GM12874 (cell line): ENCODE measurements at regions not wholly inside any gene's neighbourhood (a gene's known extent, or its start where the extent isn't known, plus 50 kb on each side); places are given as distances from the start of the nearest gene placed in this dataset.

Source experiments
- TF ChIP-seq, protein P1 (sequence below): IDR thresholded peaks from 2 replicates; pipeline ENCODE4 v1.5.1; 2011; ENCODE audit warnings: low read depth, mild to moderate bottlenecking, control low read depth, low read length, moderate library complexity; ENCODE audit not compliant: insufficient read depth

DNA sequence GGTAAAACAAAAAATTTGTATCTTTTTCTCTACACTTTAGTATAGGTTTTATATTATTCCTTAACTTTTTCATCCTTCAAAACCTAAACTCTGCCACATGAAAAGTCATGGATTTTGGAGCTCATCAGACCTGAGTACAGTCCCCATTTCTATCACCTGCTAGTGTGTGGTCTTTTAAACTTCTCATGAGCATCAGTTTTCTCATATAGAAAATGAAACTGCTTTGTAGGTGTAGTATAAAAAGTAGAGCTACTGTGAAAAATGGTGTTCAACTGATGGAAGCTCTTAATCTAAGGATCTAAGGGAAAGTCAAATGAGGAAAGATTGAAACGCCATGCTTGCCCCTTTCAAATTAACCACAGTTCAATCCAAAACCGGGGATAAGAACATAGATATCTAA, 686.5 kb downstream of the MECOM start:
- TF ChIP-seq, protein P1, sequence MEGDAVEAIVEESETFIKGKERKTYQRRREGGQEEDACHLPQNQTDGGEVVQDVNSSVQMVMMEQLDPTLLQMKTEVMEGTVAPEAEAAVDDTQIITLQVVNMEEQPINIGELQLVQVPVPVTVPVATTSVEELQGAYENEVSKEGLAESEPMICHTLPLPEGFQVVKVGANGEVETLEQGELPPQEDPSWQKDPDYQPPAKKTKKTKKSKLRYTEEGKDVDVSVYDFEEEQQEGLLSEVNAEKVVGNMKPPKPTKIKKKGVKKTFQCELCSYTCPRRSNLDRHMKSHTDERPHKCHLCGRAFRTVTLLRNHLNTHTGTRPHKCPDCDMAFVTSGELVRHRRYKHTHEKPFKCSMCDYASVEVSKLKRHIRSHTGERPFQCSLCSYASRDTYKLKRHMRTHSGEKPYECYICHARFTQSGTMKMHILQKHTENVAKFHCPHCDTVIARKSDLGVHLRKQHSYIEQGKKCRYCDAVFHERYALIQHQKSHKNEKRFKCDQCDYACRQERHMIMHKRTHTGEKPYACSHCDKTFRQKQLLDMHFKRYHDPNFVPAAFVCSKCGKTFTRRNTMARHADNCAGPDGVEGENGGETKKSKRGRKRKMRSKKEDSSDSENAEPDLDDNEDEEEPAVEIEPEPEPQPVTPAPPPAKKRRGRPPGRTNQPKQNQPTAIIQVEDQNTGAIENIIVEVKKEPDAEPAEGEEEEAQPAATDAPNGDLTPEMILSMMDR: no peak

DNA sequence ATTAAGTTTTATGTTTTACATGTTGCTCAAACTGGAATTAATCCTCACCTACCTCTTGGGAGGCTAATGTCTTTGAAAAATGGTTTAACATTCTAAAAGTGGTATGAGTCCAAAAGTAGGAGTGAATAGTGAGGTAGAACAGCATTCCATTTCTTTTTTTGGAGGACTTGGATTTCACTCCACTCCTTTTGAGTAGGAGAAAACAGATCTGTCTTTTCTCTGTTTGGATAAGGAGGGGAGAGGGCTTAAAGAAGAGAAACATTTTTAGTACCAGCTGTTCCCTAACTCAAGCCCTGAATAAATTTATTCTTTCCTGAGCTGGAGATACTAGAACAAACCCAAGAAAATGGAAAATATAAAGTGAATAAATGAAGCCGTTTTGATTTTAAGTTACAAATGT, 687.9 kb downstream of the MECOM start:
- TF ChIP-seq, protein P1: no peak

DNA sequence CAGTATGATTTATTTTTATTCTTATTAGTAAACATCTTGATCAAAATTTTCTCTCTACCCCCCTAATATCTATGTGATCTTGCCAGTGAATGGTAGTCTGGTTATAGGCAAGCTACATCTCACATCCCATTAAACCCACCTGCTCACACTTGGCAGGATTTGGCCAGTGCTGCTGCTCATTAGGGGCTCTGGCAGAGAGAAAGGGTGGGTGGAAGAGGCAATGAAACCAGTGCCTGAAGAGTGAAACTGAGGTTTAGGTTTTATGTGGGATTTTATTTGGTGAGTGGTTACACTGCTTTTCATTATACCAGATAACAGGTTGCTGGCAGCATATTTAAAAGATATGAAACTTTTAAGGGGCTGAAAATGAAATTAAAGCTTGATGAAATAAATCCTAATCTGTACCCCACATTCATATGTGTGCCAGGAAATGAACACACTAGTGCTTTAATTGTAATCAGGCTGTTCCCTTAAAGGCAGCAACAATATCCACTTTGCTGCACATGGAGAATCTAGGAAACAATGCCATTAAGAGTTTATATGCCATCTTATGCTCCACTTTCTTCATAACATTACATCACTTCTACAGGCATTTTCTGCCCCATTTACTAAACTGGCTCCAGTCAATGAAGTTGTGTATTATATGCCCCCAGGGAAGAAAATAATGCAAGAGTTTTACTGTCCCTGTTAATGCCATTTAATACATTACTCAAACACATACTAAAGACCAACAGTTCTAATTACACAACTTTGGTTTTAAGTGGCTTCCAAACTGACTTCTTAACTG, 688.7 kb downstream of the MECOM start:
- TF ChIP-seq, protein P1: no peak

DNA sequence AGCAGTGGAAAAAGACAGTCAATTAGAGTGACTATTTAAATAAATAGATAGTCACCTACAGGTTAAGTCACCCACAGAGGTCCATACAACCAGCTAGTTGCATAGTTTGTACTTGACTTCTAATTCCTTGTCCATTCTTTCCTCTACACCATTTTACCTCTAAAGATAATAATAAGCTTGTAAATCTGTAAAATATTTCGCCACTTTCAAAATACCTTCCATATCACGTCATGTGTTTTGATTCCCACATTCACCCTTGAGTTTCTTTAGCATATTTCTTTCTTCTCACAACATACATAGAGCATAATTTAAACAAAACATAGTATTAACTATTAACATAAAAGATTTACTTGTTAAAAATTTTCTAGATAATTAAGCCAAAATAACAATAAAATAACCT, 689.6 kb downstream of the MECOM start:
- TF ChIP-seq, protein P1: no peak

DNA sequence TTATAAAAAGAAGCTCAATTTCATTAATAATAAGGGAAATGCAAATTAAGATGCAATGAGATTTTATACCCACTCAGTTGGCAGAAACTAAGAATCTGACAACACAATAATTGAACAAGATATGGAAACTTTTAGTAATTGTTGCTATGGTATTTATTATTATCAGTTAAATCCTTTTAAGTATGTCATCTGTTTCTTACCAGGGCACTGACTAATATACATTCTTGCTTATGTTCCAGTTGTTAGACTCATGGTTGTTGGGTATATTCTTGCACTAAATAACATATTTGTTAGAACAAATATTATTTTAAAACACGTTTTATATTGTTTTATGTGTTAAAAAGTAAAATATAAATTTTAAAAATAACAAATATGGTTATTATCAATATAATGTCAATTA, 690.3 kb downstream of the MECOM start:
- TF ChIP-seq, protein P1: no peak

DNA sequence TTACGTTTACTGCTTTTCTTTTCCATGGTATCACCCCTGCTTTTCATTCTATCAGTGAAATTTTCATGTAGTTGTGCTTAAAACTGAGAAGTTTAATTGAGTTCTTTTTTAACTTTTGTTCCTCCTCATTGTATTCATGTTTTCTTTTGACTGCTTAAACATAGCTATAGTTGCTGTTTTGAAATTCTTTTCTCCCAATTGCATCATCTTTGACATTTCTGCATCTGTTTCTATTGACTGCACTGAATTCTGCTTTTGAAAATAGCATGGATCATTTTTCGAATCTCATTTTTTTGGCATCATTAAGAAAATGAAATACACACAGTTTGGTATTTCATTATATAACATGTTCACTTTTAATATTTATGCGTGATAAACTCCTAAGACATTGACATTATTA, 694.9 kb downstream of the MECOM start:
- TF ChIP-seq, protein P1: no peak

DNA sequence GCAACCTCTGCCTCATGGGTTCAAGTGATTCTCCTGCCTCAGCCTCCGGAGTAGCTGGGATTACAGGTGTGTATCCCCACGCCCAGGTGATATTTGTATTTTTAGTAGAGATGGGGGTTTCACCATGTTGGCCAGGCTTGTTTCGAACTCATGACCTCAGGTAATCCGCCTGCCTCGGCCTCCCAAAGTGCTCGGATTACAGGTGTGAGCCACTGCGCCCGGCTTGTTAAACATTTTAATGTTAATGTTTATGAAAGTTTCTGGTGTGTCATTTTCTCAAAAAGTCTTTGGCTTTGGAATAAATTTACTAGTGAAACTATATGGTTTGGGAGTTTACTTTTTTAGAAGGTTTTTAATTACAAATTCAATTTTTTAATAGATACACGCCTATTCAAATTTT, 698.8 kb downstream of the MECOM start:
- TF ChIP-seq, protein P1: no peak
